Adrenal gland (tissue), 5 donors: ENCODE measurements at regions not wholly inside any gene's neighbourhood (a gene's known extent, or its start where the extent isn't known, plus 50 kb on each side); places are given as distances from the start of the nearest gene placed in this dataset.

ENCODE experiments used
- CTCF ChIP-seq, 6 experiments: fragments of 450-650 bp in 4 of 6; fragments of 200-600 bp in 2 of 6; sonication (generic) in 1 of 6; IDR thresholded peaks; 1 replicate in 5 of 6; 2 replicates in 1 of 6; pipeline versions ENCODE4 v1.5.1 to v1.8.0; 2016 to 2021; ENCODE audit warnings: antibody characterized with exemption in 6 of 6, mild to moderate bottlenecking in 2 of 6, moderate library complexity in 1 of 6
- POLR2A ChIP-seq, 2 donors: fragments of 450-650 bp; IDR thresholded peaks; one replicate each; pipeline ENCODE4 v1.6.1; 2017; ENCODE audit warnings: antibody characterized with exemption in 2 of 2, mild to moderate bottlenecking in 2 of 2, moderate library complexity in 1 of 2
- donor health status: DM: no; HTN: no; CAD: no.

GRCh38 chr9:65432722-65433323, 147.8 kb upstream of the FOXD4L5 start:
- TF ChIP-seq CTCF (IDR thresholded peaks at IDR 0.05) (no peak), POLR2A (IDR thresholded peaks at IDR 0.05) (no peak)
